ENCODE measurements at regions not wholly inside any gene's neighbourhood (a gene's known extent, or its start where the extent isn't known, plus 50 kb on each side); places are given as distances from the start of the nearest gene placed in this dataset.
"Not testable (repeated sequence)": the region's sequence is repeated elsewhere in the genome, so short reads cannot be mapped to it uniquely, and the experiment has no call there.

DNA sequence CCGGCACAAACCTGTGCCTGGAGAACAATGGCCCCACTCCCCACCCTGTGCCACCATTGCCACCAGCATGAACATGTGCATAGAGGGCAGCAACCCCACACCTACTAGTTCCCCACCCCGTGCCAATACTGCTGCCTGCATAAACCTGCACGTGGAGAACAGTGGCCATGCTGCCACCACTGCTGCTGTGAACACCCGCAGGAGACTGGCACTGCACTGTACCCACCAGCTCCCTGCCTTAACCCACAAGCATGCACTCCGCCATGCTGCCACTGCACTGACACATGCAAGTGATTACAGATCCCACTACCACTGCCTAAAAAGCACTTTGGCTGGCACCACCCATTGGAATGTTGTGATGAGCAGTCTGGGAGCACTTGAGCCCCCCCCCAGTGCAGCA, 77.3 kb downstream of the NAA11 start:
- Histone ChIP-seq H3K4me3 (no peak overlapping the region), H3K27ac (no peak overlapping the region), H3K9me3 (replicated peaks in 1 of 3) (no peaks in the 10 kb centered on the region), H3K4me1 (replicated peaks in 1 of 2) (no peaks in the 10 kb centered on the region), H3K27me3 (no peaks in the 10 kb centered on the region), H3K36me3 (replicated peaks in 1 of 2) (no peaks in the 10 kb centered on the region)
- WGBS, 4 donors, result 80 to 92% (median 87%) methylated on average over 4 to 5 of the region's 5 CpGs
- intact Hi-C loops (cut with DNase I), result no loop called here
- TF ChIP-seq POLR2A (IDR thresholded peaks at IDR 0.05), result no peak
- TF ChIP-seq, protein P1, sequence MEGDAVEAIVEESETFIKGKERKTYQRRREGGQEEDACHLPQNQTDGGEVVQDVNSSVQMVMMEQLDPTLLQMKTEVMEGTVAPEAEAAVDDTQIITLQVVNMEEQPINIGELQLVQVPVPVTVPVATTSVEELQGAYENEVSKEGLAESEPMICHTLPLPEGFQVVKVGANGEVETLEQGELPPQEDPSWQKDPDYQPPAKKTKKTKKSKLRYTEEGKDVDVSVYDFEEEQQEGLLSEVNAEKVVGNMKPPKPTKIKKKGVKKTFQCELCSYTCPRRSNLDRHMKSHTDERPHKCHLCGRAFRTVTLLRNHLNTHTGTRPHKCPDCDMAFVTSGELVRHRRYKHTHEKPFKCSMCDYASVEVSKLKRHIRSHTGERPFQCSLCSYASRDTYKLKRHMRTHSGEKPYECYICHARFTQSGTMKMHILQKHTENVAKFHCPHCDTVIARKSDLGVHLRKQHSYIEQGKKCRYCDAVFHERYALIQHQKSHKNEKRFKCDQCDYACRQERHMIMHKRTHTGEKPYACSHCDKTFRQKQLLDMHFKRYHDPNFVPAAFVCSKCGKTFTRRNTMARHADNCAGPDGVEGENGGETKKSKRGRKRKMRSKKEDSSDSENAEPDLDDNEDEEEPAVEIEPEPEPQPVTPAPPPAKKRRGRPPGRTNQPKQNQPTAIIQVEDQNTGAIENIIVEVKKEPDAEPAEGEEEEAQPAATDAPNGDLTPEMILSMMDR (IDR thresholded peaks at IDR 0.05), result no peak
- no peak for DNase-seq

DNA sequence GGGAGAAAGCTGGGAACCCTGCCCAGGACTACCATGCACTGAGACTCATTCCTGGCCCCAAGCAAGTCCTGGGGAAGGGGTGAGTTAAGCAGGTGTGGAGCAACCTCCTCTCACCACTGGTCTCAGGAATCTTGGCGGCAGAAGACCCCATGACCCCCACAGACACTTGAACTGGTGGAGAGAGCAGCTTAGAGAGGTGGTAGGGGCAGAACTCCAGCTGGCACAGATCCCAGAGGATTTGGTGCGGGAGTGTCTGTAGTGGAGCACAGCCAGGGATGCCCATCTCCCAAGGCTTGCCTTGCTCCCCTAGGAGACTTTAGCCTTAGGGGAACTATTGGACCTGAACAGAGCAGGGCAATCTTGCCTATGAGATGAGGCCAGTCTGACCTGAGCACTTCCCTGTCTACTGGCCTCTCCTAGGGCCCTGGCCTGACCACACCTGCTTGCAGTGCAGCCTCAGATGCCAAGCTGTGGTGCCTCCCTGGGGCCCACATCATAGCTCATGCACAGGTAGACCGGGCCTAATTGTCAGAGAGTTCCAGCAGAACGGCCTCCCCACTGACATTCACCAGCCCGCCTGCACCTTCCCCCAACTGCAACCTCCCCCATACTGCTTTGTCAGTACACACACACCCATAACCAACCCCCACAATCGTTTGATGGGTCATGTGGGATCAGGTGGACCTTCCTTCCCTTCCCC, 78.0 kb downstream of the NAA11 start:
- Histone ChIP-seq H3K27ac (no peak overlapping the region), H3K9me3 (replicated peaks in 1 of 3) (no peaks in the 10 kb centered on the region), H3K4me1 (replicated peaks in 1 of 2) (no peaks in the 10 kb centered on the region), H3K4me3 (no peak overlapping the region), H3K27me3 (no peaks in the 10 kb centered on the region), H3K36me3 (replicated peaks in 1 of 2) (no peaks in the 10 kb centered on the region)
- WGBS, 4 donors, result 72 to 84% (median 79%) methylated on average over 5 to 6 of the region's 6 CpGs
- no peak for DNase-seq
- intact Hi-C loops (cut with DNase I), result no loop called here
- TF ChIP-seq, protein P1 (IDR thresholded peaks at IDR 0.05), result no peak
- no peak for TF ChIP-seq POLR2A (IDR thresholded peaks at IDR 0.05)

DNA sequence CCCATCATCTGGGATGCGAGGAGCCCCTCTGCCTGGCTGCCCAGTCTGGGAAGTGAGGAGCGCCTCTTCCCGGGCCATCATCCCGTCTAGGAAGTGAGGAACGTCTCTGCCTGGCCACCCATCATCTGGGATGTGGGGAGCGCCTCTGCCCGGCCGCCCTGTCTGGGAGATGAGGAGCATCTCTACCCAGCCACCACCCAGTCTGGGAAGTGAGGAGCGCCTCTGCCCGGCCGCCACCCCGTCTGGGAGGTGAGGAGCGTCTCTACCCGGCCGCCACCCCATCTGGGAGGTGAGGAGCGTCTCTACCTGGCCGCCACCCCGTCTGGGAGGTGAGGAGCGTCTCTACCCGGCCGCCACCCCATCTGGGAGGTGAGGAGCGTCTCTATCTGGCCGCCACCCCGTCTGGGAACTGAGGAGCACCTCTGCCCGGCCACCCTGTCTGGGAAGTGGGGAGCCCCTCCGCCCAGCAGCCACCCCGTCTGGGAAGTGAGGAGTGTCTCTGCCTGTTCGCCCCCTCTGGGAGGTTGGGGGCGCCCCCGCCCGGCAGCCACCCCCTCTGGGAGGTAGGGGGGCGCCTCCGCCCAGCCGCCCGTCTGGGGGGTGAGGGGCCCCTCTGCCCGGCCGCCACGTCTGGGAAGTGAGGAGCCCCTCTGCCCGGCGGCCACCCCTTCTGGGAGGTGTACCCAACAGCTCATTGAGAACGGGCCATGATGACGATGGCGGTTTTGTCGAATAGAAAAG, 80.5 kb downstream of the NAA11 start:
- DNase-seq; intact Hi-C loops (cut with DNase I); H3K36me3 ChIP-seq (replicated peaks in 1 of 2); H3K27ac ChIP-seq; H3K4me3 ChIP-seq; H3K9me3 ChIP-seq (replicated peaks in 1 of 3); H3K4me1 ChIP-seq (replicated peaks in 1 of 2); H3K27me3 ChIP-seq: not testable (repeated sequence)
- 82 to 100% (median 87%) methylated on average over 6 to 44 of the region's 44 CpGs for WGBS, 4 donors

DNA sequence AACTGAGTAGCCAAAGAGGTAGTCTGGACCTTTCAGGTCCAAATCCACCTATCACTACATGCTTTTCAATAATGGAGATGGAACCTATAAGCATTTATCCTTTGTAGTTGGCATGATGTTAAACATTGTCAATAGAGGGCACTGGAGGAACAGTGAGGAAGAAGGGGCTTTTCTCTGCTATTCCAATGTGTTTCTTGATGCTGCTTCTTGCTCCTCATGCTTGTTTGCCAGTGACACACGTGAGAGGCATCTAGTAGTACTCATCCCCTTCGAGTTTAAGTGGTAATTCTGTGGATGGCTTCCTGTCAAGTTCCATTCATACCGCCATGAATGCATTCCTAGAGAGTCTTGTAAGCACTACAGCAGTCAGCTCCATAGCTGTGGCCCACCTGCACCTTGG, 84.0 kb downstream of the NAA11 start:
- no peaks in the 10 kb centered on the region for H3K9me3 ChIP-seq (replicated peaks in 1 of 3)
- no peak overlapping the region for H3K27ac ChIP-seq
- no peaks in the 10 kb centered on the region for H3K36me3 ChIP-seq (replicated peaks in 1 of 2)
- H3K27me3 ChIP-seq, result no peaks in the 10 kb centered on the region
- intact Hi-C loops (cut with DNase I), result no loop called here
- TF ChIP-seq, protein P1 (IDR thresholded peaks at IDR 0.05), result no peak
- TF ChIP-seq POLR2A (IDR thresholded peaks at IDR 0.05), result no peak
- H3K4me3 ChIP-seq, result no peak overlapping the region
- 35 to 51% (median 42%) methylated on average over 3 of the region's 3 CpGs for WGBS, 4 donors
- H3K4me1 ChIP-seq (replicated peaks in 1 of 2), result no peaks in the 10 kb centered on the region
- no peak for DNase-seq
